HepG2 (cell line): ENCODE measurements at regions not wholly inside any gene's neighbourhood (a gene's known extent, or its start where the extent isn't known, plus 50 kb on each side); places are given as distances from the start of the nearest gene placed in this dataset.

Source experiments
- ATAC-seq: fragments of 200-7000 bp; cut with Tn5 transposase; 3 replicates; pipeline ENCODE4 v1.9.1; 2020; ENCODE audit warnings: mild to moderate bottlenecking, moderate library complexity
- BruUV-seq: library from RNA; stranded (reverse); fragments of 400-500 nt; replicated peaks from 2 replicates; lab custom pipeline; 2021; lab: Mats Ljungman, UMichigan
- CTCF ChIA-PET: fragments of 300-600 bp; formaldehyde crosslinking; extraction: SDS; loops from one replicate; lab custom pipeline; 2021; ENCODE audit warnings: low total read pairs, inconsistent platforms, low intra/inter-chr PET ratio; lab: Yijun Ruan, JAX
- POLR2A ChIA-PET: fragments of 350-600 bp; sonication (Branson Sonifier 250); formaldehyde crosslinking; loops from one replicate; lab custom pipeline; 2020; ENCODE audit warnings: antibody characterized with exemption, inconsistent platforms; lab: Yijun Ruan, JAX
- DNase-seq: peaks from one replicate; pipeline ENCODE4 v3.0.0-alpha.2; 2015; ENCODE audit warnings: low spot score
- FAIRE-seq: peaks from 3 replicates; lab custom pipeline; 2011; peaks lifted over from hg19 to GRCh38; lab: Jason Lieb, UNC
- H2AFZ ChIP-seq: one replicate; pipeline ENCODE4 v1.6.1; 2011; ENCODE audit warnings: low read length, inconsistent platforms
- H3K27ac ChIP-seq: fragments of 300-600 bp; 3 replicates; pipeline ENCODE4 v1.8.0; 2011; ENCODE audit warnings: mixed run types, mild to moderate bottlenecking, mixed read lengths, low read length, inconsistent platforms; ENCODE audit not compliant: insufficient read depth; ENCODE audit errors: extremely low read length
- H3K27me3 ChIP-seq, 2 experiments: fragments of 200-600 bp in 1 of 2; 2 replicates in 1 of 2; 3 replicates in 1 of 2; pipeline versions ENCODE4 v1.6.0 to v1.8.0; 2011; ENCODE audit warnings: low read length in 2 of 2, mild to moderate bottlenecking in 2 of 2, moderate library complexity in 2 of 2, inconsistent platforms in 1 of 2; ENCODE audit not compliant: insufficient read depth in 2 of 2, control insufficient read depth in 1 of 2
- H3K36me3 ChIP-seq, 2 experiments: fragments of 200-600 bp in 1 of 2; replicated peaks in 1 of 2; 2 replicates in 1 of 2; 3 replicates in 1 of 2; pipeline versions ENCODE4 v1.5.1 to v1.8.0; 2011; ENCODE audit warnings: low read length in 2 of 2, inconsistent platforms in 1 of 2; ENCODE audit not compliant: insufficient read depth in 2 of 2, control insufficient read depth in 1 of 2
- H3K4me1 ChIP-seq: 2 replicates; pipeline ENCODE4 v1.5.1; 2012; ENCODE audit warnings: low read length, inconsistent platforms; ENCODE audit not compliant: insufficient read depth
- H3K4me2 ChIP-seq: 2 replicates; pipeline ENCODE4 v1.6.0; 2011; ENCODE audit warnings: low read depth, low read length, inconsistent platforms
- H3K4me3 ChIP-seq, 3 experiments: fragments of 200-600 bp in 1 of 3; sonication (generic), shearing (Covaris generic) in 1 of 3; replicated peaks in 1 of 3; 2 replicates each; pipeline ENCODE4 v1.5.1; 2011 to 2016; ENCODE audit warnings: low read length in 3 of 3, inconsistent platforms in 2 of 3, low read depth in 2 of 3, mild to moderate bottlenecking in 2 of 3, control low read depth in 1 of 3, mixed read lengths in 1 of 3; ENCODE audit not compliant: insufficient read depth in 1 of 3
- H3K79me2 ChIP-seq: one replicate; pipeline ENCODE4 v1.6.1; 2011; ENCODE audit warnings: low read length, inconsistent platforms; ENCODE audit not compliant: insufficient read depth
- H3K9ac ChIP-seq: 2 replicates; pipeline ENCODE4 v1.6.0; 2011; ENCODE audit warnings: mild to moderate bottlenecking, low read depth, low read length, inconsistent platforms; ENCODE audit not compliant: insufficient read depth
- H3K9me3 ChIP-seq: 2 replicates; pipeline ENCODE4 v1.5.1; 2012; ENCODE audit warnings: mild to moderate bottlenecking, low read length
- H4K20me1 ChIP-seq: 2 replicates; pipeline ENCODE4 v1.6.0; 2011; ENCODE audit warnings: inconsistent platforms, mild to moderate bottlenecking, low read length, moderate library complexity; ENCODE audit not compliant: insufficient read depth
- ARHGAP35 ChIP-seq: sonication (generic); formaldehyde crosslinking; IDR thresholded peaks from 2 replicates; pipeline ENCODE4 v1.9.0; 2022; ENCODE audit warnings: mild to moderate bottlenecking, inconsistent platforms, moderate library complexity, missing genetic modification reagents, borderline replicate concordance
- HOMEZ ChIP-seq: IDR thresholded peaks from 2 replicates; pipeline ENCODE4 v1.6.1; 2016; ENCODE audit warnings: low read depth
- NFIC ChIP-seq: IDR thresholded peaks from 2 replicates; pipeline ENCODE4 v1.6.1; 2012; ENCODE audit warnings: mild to moderate bottlenecking, low read length, inconsistent platforms
- RFXANK ChIP-seq: IDR thresholded peaks from 2 replicates; pipeline ENCODE4 v1.6.1; 2016
- ZNF10 ChIP-seq: sonication (generic); formaldehyde crosslinking; IDR thresholded peaks from 2 replicates; pipeline ENCODE4 v1.4.0; 2020; ENCODE audit warnings: mild to moderate bottlenecking, low read depth, missing genetic modification reagents, borderline replicate concordance
- ZNF556 ChIP-seq: sonication (generic); formaldehyde crosslinking; IDR thresholded peaks from 2 replicates; pipeline ENCODE4 v1.4.0; 2020; ENCODE audit warnings: mild to moderate bottlenecking, missing genetic modification reagents, borderline replicate concordance
- WGBS: methylation state at CpG from one replicate; pipeline ENCODE4 v1.1.6; 2017; ENCODE audit warnings: low lambda C conversion rate; 5-methylcytosine and 5-hydroxymethylcytosine counted together
- in situ Hi-C: cut with HindIII; loops from 2 replicates; pipeline ENCODE4 v1.10.0; 2017; ENCODE audit warnings: low pct_unique_long_range_greater_than_20kb; ENCODE audit not compliant: extremely low pct_ligation_motif_present
- intact Hi-C: fragments of 100-400 bp; cut with micrococcal nuclease; formaldehyde crosslinking; loops from one replicate; pipeline ENCODE4 v1.10.0; 2022; ENCODE audit not compliant: unreplicated experiment
- TF ChIP-seq, protein P1 (sequence below): sonication (generic); formaldehyde crosslinking; IDR thresholded peaks from 2 replicates; pipeline ENCODE4 v1.4.0; 2020; ENCODE audit warnings: mild to moderate bottlenecking, missing genetic modification reagents
- TF ChIP-seq, protein P2 (sequence below): sonication (generic); formaldehyde crosslinking; IDR thresholded peaks from 2 replicates; pipeline ENCODE4 v1.9.0; 2021; ENCODE audit warnings: mild to moderate bottlenecking, missing genetic modification reagents
- TF ChIP-seq, protein P3 (sequence below): IDR thresholded peaks from 2 replicates; pipeline ENCODE4 v1.6.1; 2018; ENCODE audit warnings: missing genetic modification reagents, mild to moderate bottlenecking, missing compliant biosample characterization
- TF ChIP-seq, protein P4 (sequence below): sonication (generic); formaldehyde crosslinking; IDR thresholded peaks from 2 replicates; pipeline ENCODE4 v1.4.0; 2020; ENCODE audit warnings: missing genetic modification reagents

GRCh38 chr14:28407031-28407825 is 359.4 kb upstream of the FOXG1 start:
- no peaks in the 10 kb centered on the region for H3K36me3 ChIP-seq
- H3K27ac ChIP-seq: no peak overlapping the region
- H2AFZ ChIP-seq: no peak overlapping the region
- intact Hi-C loops: no loop called here
- POLR2A ChIA-PET: no interaction called here
- in situ Hi-C loops: no loop called here
- no peaks in the 10 kb centered on the region for H3K79me2 ChIP-seq
- H3K27me3 ChIP-seq: no peaks in the 10 kb centered on the region
- ATAC-seq (no peak), DNase-seq (no peak), FAIRE-seq (no peak)
- WGBS: 3% methylated on average over 3 of the region's 3 CpGs
- H3K4me1 ChIP-seq: no peaks in the 10 kb centered on the region
- H3K4me2 ChIP-seq: no peak overlapping the region
- no TSS peak for BruUV-seq
- H4K20me1 ChIP-seq: no peaks in the 10 kb centered on the region
- H3K9ac ChIP-seq: no peak overlapping the region
- H3K4me3 ChIP-seq: no peak overlapping the region
- H3K9me3 ChIP-seq: peaks cover 93% of the 10 kb centered on the region
- CTCF ChIA-PET: no interaction called here
- TF ChIP-seq ZNF556 (CRISPR knock-in tag) (no peak), ARHGAP35 (CRISPR knock-in tag) (no peak), HOMEZ (CRISPR knock-in tag) (no peak), RFXANK (no peak), NFIC (no peak), ZNF10 (CRISPR knock-in tag) (no peak)
- TF ChIP-seq, protein P1, sequence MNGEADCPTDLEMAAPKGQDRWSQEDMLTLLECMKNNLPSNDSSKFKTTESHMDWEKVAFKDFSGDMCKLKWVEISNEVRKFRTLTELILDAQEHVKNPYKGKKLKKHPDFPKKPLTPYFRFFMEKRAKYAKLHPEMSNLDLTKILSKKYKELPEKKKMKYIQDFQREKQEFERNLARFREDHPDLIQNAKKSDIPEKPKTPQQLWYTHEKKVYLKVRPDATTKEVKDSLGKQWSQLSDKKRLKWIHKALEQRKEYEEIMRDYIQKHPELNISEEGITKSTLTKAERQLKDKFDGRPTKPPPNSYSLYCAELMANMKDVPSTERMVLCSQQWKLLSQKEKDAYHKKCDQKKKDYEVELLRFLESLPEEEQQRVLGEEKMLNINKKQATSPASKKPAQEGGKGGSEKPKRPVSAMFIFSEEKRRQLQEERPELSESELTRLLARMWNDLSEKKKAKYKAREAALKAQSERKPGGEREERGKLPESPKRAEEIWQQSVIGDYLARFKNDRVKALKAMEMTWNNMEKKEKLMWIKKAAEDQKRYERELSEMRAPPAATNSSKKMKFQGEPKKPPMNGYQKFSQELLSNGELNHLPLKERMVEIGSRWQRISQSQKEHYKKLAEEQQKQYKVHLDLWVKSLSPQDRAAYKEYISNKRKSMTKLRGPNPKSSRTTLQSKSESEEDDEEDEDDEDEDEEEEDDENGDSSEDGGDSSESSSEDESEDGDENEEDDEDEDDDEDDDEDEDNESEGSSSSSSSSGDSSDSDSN (CRISPR knock-in tag): no peak
- TF ChIP-seq, protein P2, sequence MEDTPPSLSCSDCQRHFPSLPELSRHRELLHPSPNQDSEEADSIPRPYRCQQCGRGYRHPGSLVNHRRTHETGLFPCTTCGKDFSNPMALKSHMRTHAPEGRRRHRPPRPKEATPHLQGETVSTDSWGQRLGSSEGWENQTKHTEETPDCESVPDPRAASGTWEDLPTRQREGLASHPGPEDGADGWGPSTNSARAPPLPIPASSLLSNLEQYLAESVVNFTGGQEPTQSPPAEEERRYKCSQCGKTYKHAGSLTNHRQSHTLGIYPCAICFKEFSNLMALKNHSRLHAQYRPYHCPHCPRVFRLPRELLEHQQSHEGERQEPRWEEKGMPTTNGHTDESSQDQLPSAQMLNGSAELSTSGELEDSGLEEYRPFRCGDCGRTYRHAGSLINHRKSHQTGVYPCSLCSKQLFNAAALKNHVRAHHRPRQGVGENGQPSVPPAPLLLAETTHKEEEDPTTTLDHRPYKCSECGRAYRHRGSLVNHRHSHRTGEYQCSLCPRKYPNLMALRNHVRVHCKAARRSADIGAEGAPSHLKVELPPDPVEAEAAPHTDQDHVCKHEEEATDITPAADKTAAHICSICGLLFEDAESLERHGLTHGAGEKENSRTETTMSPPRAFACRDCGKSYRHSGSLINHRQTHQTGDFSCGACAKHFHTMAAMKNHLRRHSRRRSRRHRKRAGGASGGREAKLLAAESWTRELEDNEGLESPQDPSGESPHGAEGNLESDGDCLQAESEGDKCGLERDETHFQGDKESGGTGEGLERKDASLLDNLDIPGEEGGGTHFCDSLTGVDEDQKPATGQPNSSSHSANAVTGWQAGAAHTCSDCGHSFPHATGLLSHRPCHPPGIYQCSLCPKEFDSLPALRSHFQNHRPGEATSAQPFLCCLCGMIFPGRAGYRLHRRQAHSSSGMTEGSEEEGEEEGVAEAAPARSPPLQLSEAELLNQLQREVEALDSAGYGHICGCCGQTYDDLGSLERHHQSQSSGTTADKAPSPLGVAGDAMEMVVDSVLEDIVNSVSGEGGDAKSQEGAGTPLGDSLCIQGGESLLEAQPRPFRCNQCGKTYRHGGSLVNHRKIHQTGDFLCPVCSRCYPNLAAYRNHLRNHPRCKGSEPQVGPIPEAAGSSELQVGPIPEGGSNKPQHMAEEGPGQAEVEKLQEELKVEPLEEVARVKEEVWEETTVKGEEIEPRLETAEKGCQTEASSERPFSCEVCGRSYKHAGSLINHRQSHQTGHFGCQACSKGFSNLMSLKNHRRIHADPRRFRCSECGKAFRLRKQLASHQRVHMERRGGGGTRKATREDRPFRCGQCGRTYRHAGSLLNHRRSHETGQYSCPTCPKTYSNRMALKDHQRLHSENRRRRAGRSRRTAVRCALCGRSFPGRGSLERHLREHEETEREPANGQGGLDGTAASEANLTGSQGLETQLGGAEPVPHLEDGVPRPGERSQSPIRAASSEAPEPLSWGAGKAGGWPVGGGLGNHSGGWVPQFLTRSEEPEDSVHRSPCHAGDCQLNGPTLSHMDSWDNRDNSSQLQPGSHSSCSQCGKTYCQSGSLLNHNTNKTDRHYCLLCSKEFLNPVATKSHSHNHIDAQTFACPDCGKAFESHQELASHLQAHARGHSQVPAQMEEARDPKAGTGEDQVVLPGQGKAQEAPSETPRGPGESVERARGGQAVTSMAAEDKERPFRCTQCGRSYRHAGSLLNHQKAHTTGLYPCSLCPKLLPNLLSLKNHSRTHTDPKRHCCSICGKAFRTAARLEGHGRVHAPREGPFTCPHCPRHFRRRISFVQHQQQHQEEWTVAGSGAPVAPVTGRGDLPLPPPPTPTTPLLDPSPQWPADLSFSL (CRISPR knock-in tag): no peak
- TF ChIP-seq, protein P3, sequence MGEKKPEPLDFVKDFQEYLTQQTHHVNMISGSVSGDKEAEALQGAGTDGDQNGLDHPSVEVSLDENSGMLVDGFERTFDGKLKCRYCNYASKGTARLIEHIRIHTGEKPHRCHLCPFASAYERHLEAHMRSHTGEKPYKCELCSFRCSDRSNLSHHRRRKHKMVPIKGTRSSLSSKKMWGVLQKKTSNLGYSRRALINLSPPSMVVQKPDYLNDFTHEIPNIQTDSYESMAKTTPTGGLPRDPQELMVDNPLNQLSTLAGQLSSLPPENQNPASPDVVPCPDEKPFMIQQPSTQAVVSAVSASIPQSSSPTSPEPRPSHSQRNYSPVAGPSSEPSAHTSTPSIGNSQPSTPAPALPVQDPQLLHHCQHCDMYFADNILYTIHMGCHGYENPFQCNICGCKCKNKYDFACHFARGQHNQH (CRISPR knock-in tag): no peak
- TF ChIP-seq, protein P4, sequence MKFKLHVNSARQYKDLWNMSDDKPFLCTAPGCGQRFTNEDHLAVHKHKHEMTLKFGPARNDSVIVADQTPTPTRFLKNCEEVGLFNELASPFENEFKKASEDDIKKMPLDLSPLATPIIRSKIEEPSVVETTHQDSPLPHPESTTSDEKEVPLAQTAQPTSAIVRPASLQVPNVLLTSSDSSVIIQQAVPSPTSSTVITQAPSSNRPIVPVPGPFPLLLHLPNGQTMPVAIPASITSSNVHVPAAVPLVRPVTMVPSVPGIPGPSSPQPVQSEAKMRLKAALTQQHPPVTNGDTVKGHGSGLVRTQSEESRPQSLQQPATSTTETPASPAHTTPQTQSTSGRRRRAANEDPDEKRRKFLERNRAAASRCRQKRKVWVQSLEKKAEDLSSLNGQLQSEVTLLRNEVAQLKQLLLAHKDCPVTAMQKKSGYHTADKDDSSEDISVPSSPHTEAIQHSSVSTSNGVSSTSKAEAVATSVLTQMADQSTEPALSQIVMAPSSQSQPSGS (CRISPR knock-in tag): no peak
